ENCODE measurements at regions not wholly inside any gene's neighbourhood (a gene's known extent, or its start where the extent isn't known, plus 50 kb on each side); places are given as distances from the start of the nearest gene placed in this dataset.

DNA sequence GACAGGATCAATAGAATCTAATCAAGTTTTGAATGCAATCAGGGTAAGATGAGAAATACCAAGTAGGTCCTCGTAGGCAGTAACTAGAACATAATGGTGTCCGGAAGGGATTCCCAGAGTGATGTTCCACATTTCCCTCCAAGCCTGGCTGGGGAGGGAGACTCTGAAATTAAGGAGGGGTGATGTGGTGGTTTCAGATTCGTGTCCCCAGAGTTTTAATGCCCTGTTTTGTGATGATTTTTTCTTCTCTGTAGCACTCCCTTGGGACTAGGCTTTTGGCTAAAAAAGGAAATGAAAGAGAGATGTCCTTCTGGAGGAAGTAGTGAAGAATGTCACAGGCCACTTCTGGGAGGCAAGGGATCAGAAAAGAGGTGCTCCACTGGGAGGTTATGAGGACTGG lies 108.3 kb upstream of the CACNA2D3 start (continued):
- TF ChIP-seq, protein P1, sequence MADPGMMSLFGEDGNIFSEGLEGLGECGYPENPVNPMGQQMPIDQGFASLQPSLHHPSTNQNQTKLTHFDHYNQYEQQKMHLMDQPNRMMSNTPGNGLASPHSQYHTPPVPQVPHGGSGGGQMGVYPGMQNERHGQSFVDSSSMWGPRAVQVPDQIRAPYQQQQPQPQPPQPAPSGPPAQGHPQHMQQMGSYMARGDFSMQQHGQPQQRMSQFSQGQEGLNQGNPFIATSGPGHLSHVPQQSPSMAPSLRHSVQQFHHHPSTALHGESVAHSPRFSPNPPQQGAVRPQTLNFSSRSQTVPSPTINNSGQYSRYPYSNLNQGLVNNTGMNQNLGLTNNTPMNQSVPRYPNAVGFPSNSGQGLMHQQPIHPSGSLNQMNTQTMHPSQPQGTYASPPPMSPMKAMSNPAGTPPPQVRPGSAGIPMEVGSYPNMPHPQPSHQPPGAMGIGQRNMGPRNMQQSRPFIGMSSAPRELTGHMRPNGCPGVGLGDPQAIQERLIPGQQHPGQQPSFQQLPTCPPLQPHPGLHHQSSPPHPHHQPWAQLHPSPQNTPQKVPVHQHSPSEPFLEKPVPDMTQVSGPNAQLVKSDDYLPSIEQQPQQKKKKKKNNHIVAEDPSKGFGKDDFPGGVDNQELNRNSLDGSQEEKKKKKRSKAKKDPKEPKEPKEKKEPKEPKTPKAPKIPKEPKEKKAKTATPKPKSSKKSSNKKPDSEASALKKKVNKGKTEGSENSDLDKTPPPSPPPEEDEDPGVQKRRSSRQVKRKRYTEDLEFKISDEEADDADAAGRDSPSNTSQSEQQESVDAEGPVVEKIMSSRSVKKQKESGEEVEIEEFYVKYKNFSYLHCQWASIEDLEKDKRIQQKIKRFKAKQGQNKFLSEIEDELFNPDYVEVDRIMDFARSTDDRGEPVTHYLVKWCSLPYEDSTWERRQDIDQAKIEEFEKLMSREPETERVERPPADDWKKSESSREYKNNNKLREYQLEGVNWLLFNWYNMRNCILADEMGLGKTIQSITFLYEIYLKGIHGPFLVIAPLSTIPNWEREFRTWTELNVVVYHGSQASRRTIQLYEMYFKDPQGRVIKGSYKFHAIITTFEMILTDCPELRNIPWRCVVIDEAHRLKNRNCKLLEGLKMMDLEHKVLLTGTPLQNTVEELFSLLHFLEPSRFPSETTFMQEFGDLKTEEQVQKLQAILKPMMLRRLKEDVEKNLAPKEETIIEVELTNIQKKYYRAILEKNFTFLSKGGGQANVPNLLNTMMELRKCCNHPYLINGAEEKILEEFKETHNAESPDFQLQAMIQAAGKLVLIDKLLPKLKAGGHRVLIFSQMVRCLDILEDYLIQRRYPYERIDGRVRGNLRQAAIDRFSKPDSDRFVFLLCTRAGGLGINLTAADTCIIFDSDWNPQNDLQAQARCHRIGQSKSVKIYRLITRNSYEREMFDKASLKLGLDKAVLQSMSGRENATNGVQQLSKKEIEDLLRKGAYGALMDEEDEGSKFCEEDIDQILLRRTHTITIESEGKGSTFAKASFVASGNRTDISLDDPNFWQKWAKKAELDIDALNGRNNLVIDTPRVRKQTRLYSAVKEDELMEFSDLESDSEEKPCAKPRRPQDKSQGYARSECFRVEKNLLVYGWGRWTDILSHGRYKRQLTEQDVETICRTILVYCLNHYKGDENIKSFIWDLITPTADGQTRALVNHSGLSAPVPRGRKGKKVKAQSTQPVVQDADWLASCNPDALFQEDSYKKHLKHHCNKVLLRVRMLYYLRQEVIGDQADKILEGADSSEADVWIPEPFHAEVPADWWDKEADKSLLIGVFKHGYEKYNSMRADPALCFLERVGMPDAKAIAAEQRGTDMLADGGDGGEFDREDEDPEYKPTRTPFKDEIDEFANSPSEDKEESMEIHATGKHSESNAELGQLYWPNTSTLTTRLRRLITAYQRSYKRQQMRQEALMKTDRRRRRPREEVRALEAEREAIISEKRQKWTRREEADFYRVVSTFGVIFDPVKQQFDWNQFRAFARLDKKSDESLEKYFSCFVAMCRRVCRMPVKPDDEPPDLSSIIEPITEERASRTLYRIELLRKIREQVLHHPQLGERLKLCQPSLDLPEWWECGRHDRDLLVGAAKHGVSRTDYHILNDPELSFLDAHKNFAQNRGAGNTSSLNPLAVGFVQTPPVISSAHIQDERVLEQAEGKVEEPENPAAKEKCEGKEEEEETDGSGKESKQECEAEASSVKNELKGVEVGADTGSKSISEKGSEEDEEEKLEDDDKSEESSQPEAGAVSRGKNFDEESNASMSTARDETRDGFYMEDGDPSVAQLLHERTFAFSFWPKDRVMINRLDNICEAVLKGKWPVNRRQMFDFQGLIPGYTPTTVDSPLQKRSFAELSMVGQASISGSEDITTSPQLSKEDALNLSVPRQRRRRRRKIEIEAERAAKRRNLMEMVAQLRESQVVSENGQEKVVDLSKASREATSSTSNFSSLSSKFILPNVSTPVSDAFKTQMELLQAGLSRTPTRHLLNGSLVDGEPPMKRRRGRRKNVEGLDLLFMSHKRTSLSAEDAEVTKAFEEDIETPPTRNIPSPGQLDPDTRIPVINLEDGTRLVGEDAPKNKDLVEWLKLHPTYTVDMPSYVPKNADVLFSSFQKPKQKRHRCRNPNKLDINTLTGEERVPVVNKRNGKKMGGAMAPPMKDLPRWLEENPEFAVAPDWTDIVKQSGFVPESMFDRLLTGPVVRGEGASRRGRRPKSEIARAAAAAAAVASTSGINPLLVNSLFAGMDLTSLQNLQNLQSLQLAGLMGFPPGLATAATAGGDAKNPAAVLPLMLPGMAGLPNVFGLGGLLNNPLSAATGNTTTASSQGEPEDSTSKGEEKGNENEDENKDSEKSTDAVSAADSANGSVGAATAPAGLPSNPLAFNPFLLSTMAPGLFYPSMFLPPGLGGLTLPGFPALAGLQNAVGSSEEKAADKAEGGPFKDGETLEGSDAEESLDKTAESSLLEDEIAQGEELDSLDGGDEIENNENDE (IDR thresholded peaks at IDR 0.05; ENCODE audit: insufficient replicate concordance, low read length), result no peak
- TF ChIP-seq SUZ12 (IDR thresholded peaks at IDR 0.05; ENCODE audit: low read length) (no peak), TBP (IDR thresholded peaks at IDR 0.05; ENCODE audit: low read depth, low read length) (no peak), POLR2AphosphoS5 (IDR thresholded peaks at IDR 0.05; ENCODE audit: low read depth, low read length) (no peak), JUN (IDR thresholded peaks at IDR 0.05; ENCODE audit: low read depth, low read length) (no peak)

All from H1 (cell line).